ENCODE measurements at regions not wholly inside any gene's neighbourhood (a gene's known extent, or its start where the extent isn't known, plus 50 kb on each side); places are given as distances from the start of the nearest gene placed in this dataset.

- ATAC-seq (no peak), FAIRE-seq (no peak), DNase-seq (ENCODE audit: low read depth, low spot score) (no peak)
- Histone ChIP-seq H3K27ac (ENCODE audit: control insufficient read depth, insufficient read depth) (no peak overlapping the region), H3K9me3 (replicated peaks; ENCODE audit: control insufficient read depth, insufficient read depth, low read length) (no peaks in the 10 kb centered on the region), H3K4me1 (ENCODE audit: control insufficient read depth, insufficient read depth, low read length) (no peaks in the 10 kb centered on the region), H3K4me2 (ENCODE audit: control insufficient read depth, insufficient read depth) (no peak overlapping the region), H3K79me2 (ENCODE audit: control insufficient read depth, insufficient read depth, low read length) (no peaks in the 10 kb centered on the region), H3K9ac (ENCODE audit: control insufficient read depth, insufficient read depth, low read length) (no peak overlapping the region), H3K36me3 (ENCODE audit: control insufficient read depth in 2 of 2, insufficient read depth in 2 of 2, low read length in 1 of 2) (no peaks in the 10 kb centered on the region), H3K27me3 (replicated peaks in 1 of 2; ENCODE audit: control insufficient read depth in 2 of 2, insufficient read depth in 2 of 2, low read length in 1 of 2) (no peaks in the 10 kb centered on the region), H4K20me1 (ENCODE audit: control insufficient read depth, insufficient read depth) (no peaks in the 10 kb centered on the region), H3K4me3 (no peak overlapping the region), H2AFZ (ENCODE audit: control insufficient read depth, low read depth, low read length) (no peak overlapping the region)
- ChIA-PET POLR2A (no interaction called here), CTCF (no interaction called here), RAD21 (ENCODE audit: unreplicated experiment) (no interaction called here), SMC1A (ENCODE audit: uncharacterized antibody, unreplicated experiment) (no interaction called here)
- intact Hi-C loops (cut with micrococcal nuclease; ENCODE audit: unreplicated experiment) = no loop called here
- in situ Hi-C loops (cut with MboI) = no loop called here
- TF ChIP-seq MYB (IDR thresholded peaks at IDR 0.05; ENCODE audit: borderline replicate concordance, low read depth, low read length) = no peak
- TF ChIP-seq GATAD2B (conservative IDR thresholded peaks at IDR 0.05; ENCODE audit: low read depth) = no peak
- TF ChIP-seq KDM1A (IDR thresholded peaks at IDR 0.05; ENCODE audit: borderline replicate concordance) = no peak
- TF ChIP-seq NKRF (conservative IDR thresholded peaks at IDR 0.05) = no peak
- TF ChIP-seq ESRRA (IDR thresholded peaks at IDR 0.05; ENCODE audit: low read length) = no peak
- TF ChIP-seq EGR1 (IDR thresholded peaks at IDR 0.05; ENCODE audit: borderline replicate concordance in 1 of 2, low read depth in 2 of 2, low read length in 2 of 2) = no peak
- TF ChIP-seq NFYA (IDR thresholded peaks at IDR 0.05; ENCODE audit: borderline replicate concordance, low read depth, low read length) = no peak
- no peak for TF ChIP-seq IKZF1 (conservative IDR thresholded peaks at IDR 0.05)
- no peak for TF ChIP-seq IRF4 (IDR thresholded peaks at IDR 0.05; ENCODE audit: low read depth, low read length)
- no peak for TF ChIP-seq NR2F1 (conservative IDR thresholded peaks at IDR 0.05)
- TF ChIP-seq RAD21 (IDR thresholded peaks at IDR 0.05; ENCODE audit: insufficient read depth, low read depth, low read length) = no peak
- TF ChIP-seq FOXK2 (IDR thresholded peaks at IDR 0.05) = no peak
- no peak for TF ChIP-seq POU2F2 (IDR thresholded peaks at IDR 0.05; ENCODE audit: borderline replicate concordance, low read depth, low read length)
- BruUV-seq (replicated peaks) = no TSS peak
Observed at GRCh38 chr4:54157606-54158005, 57.6 kb downstream of the GSX2 start.
